GM12891 (cell line): ENCODE measurements at regions not wholly inside any gene's neighbourhood (a gene's known extent, or its start where the extent isn't known, plus 50 kb on each side); places are given as distances from the start of the nearest gene placed in this dataset.

Experiments
- PAX5 ChIP-seq: IDR thresholded peaks from 2 replicates; pipeline ENCODE4 v1.6.1; 2011; ENCODE audit warnings: low read length, moderate library complexity, mild to moderate bottlenecking; ENCODE audit not compliant: insufficient read depth, severe bottlenecking
- POLR2A ChIP-seq: IDR thresholded peaks from 2 replicates; pipeline ENCODE4 v1.6.1; 2011; ENCODE audit warnings: low read depth, low read length, control low read depth
- POLR2AphosphoS5 ChIP-seq: IDR thresholded peaks from 2 replicates; pipeline ENCODE4 v1.6.1; 2011; ENCODE audit warnings: low read depth, low read length, control low read depth
- POU2F2 ChIP-seq: IDR thresholded peaks from 2 replicates; pipeline ENCODE4 v1.6.1; 2011; ENCODE audit warnings: low read depth, mild to moderate bottlenecking, control low read depth, low read length, moderate library complexity
- SPI1 ChIP-seq: IDR thresholded peaks from 2 replicates; pipeline ENCODE4 v1.6.1; 2011; ENCODE audit warnings: low read depth, low read length, control low read depth
- TAF1 ChIP-seq: IDR thresholded peaks from 2 replicates; pipeline ENCODE4 v1.6.1; 2011; ENCODE audit warnings: low read depth, low read length, control low read depth

DNA sequence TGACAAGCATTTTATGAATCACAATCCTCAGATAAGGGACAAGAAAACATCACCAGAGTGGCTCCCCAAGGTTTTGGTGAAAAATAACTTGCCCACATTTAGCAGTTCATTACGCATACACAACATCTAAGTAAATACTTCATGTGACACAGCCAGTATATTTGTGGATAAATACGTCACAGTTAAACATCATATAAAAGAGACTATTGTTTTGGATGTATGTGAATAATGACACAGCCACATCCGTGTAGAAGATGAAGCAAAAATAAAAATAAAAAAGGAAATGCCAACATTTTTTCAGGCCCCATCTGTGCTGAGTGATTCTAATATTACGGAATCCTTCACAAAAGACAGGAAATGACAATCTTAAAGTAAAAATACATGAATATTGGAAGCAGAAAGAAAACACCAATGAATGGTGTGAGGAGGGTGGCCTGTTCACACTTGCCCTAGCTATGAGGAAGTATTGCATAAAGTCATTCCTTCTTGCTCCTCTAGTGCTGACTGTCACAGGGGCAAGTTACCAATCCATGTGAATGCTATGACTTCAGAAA, 457.1 kb downstream of the KLF12 start:
- TF ChIP-seq POLR2A (no peak), POLR2AphosphoS5 (no peak), PAX5 (no peak), TAF1 (no peak), SPI1 (no peak), POU2F2 (no peak)
